ENCODE measurements at regions not wholly inside any gene's neighbourhood (a gene's known extent, or its start where the extent isn't known, plus 50 kb on each side); places are given as distances from the start of the nearest gene placed in this dataset.
"Not testable (repeated sequence)": the region's sequence is repeated elsewhere in the genome, so short reads cannot be mapped to it uniquely, and the experiment has no call there.

GRCh38 chr22:48500471-48501230, 1327.0 kb downstream of the BRD1 start:
- FAIRE-seq = no peak

- FAIRE-seq = no peak
Measured at GRCh38 chr22:48499456-48500425, 1327.9 kb downstream of the BRD1 start.

- FAIRE-seq = no peak
Measured at GRCh38 chr22:48498526-48499331, 1328.9 kb downstream of the BRD1 start.

- FAIRE-seq = not testable (repeated sequence)
Measured at GRCh38 chr22:48497743-48498520, 1329.7 kb downstream of the BRD1 start.

GRCh38 chr22:48496987-48497650, 1330.6 kb downstream of the BRD1 start:
- FAIRE-seq = no peak

- FAIRE-seq = no peak
Measured at GRCh38 chr22:48496226-48496845, 1331.3 kb downstream of the BRD1 start.

- no peak for FAIRE-seq
Measured at GRCh38 chr22:48495751-48496080, 1332.0 kb downstream of the BRD1 start.

- no peak for FAIRE-seq
Measured at GRCh38 chr22:48494968-48495750, 1332.5 kb downstream of the BRD1 start.

GRCh38 chr22:48494256-48494967, 1333.3 kb downstream of the BRD1 start:
- no peak for FAIRE-seq

GRCh38 chr22:48493733-48494132, 1333.9 kb downstream of the BRD1 start:
- FAIRE-seq = no peak

GRCh38 chr22:48492366-48493320, 1335.0 kb downstream of the BRD1 start:
- FAIRE-seq = no peak

- FAIRE-seq = no peak
Measured at GRCh38 chr22:48491451-48491941, 1336.2 kb downstream of the BRD1 start.

- no peak for FAIRE-seq
Measured at GRCh38 chr22:48490500-48491411, 1336.9 kb downstream of the BRD1 start.

- FAIRE-seq = no peak
Measured at GRCh38 chr22:48489551-48490499, 1337.8 kb downstream of the BRD1 start.

- no peak for FAIRE-seq
Measured at GRCh38 chr22:48488611-48489511, 1338.8 kb downstream of the BRD1 start.
